ENCODE measurements at regions not wholly inside any gene's neighbourhood (a gene's known extent, or its start where the extent isn't known, plus 50 kb on each side); places are given as distances from the start of the nearest gene placed in this dataset.

GRCh38 chr6:167408235-167408869 lies 83.5 kb downstream of the TTLL2 start:
- no peak for TF ChIP-seq CTCF (IDR thresholded peaks at IDR 0.05)
- TF ChIP-seq EP300 (IDR thresholded peaks at IDR 0.05), result no peak
- TF ChIP-seq POLR2AphosphoS5 (IDR thresholded peaks at IDR 0.05), result no peak
- no peak for TF ChIP-seq POLR2A (IDR thresholded peaks at IDR 0.05)

All from suprapubic skin (tissue), 4 donors.